Cardiac septum (tissue), 1 donor: ENCODE measurements at regions not wholly inside any gene's neighbourhood (a gene's known extent, or its start where the extent isn't known, plus 50 kb on each side); places are given as distances from the start of the nearest gene placed in this dataset.

ENCODE experiments used
- DNase-seq: peaks from one replicate; pipeline ENCODE4 v3.0.0-alpha.2; 2020; ENCODE audit warnings: low spot score
- intact Hi-C: fragments of 100-400 bp; cut with DNase I; formaldehyde crosslinking; loops from one replicate; pipeline ENCODE4 v1.14.0; 2022
- donor health status: DM: no; HTN: no; CAD: no.

GRCh38 chr1:175793617-175794016 lies 50.2 kb upstream of the TNR start:
- intact Hi-C loops: no loop called here
- no peak for DNase-seq
